ENCODE measurements at regions not wholly inside any gene's neighbourhood (a gene's known extent, or its start where the extent isn't known, plus 50 kb on each side); places are given as distances from the start of the nearest gene placed in this dataset.
A peak's percentile ranks its signal among the peaks of the same experiment; 100 is the strongest.
"Not testable (repeated sequence)": the region's sequence is repeated elsewhere in the genome, so short reads cannot be mapped to it uniquely, and the experiment has no call there.

DNA sequence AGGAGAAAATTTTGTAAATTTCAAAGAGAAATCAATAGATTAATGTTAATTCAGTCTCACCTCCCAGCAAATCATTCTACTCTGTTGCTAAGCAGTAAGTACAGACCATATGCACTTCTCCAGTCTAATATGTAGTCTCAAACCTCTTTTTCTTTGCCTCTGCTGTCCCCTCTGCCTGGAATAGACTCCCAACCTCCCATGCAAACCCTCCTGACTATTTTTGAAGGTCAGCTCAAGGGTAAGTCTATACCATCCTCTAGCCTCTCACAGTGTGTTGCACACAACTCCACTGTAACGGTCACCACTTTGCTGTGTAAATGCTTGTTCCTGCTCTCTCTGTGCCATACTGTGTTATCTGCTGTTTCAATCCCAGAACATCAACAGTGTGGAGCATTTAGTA, 94.5 kb upstream of the TRIM77 start:
- not testable (repeated sequence) for DNase-seq

DNA sequence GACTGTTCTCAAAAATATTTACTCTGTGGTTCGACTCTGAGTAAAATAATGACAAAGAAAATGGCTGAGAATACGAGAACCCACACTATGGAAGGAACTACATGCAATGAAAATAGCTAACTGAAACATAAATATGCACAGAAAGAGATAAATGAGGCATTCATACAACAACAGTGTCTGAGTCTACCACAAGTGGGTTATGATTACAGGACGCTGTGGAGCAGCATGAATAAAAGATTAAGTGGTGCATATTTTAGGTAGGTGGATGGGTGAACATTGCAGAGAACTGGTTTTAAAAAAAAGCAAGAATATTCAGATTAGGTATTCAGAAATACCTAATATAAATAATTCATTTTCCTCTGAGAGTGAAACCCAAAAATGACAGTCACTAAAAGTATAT, 93.9 kb upstream of the TRIM77 start:
- DNase-seq: not testable (repeated sequence)

DNA sequence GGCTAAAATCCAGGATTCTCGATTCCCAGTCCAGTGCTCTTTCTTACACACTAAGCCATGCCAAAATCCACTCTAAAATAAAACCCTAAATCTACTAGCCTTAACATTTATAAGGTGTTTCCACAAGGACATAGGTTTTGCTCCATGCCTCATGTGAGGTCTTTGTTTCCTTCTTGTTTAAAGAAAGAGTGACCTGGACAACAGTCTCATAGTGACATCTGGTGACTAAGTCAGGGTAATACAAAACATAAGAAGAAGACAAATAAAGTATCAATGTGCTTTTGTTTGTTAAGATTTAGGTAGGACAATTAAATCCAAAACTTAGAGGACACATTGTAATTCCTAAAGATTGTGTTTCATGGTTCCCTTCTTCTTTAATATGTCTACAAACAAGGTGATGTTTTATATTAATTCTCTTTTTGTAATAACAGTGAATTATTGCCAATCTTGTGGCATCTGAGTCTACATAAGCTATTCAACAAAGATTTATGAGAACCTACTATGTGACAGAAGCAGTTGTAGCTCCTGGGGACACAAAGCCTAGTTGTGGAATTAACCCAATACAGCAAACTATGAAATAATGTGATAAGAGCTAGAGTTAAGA, 93.0 kb upstream of the TRIM77 start:
- DNase-seq: not testable (repeated sequence)

DNA sequence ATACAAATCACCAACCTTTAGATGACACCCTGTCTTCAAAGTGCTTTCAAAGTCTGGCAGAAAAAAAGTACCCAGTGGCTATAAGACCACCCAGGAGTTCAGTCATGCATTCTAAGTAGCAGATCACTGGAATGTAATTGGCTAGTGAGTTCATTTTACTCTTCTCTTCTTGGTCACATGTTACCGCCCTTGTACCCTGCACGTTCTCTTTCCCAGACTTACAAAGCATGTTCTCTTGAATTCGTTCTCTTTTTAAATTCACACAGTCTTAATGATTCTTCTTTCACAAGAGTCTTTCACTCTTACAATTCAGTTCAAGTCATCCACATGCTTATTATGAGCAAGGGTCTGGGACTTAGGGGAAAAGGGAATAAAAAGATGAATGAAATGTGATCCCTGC, 89.4 kb upstream of the TRIM77 start:
- DNase-seq: not testable (repeated sequence)

DNA sequence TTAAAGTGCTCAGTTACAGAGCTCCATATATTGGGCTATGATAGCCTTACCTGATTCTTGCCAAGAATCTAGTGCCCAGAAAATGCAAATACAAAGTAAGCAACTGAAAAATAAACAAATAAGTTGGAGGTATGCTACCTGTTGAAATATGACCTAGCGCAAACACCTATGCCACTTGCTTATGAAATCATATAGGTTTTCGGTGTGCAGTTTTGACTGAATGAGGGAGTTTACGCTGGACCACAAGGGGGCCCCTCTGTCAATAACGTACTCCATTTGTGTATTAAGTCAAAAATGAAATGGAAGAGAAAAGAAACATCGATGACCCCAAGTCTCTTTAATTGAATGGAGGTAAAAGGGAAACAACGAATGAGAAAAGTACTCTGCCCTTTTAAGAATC, 84.9 kb upstream of the TRIM77 start:
- DNase-seq: no peak

DNA sequence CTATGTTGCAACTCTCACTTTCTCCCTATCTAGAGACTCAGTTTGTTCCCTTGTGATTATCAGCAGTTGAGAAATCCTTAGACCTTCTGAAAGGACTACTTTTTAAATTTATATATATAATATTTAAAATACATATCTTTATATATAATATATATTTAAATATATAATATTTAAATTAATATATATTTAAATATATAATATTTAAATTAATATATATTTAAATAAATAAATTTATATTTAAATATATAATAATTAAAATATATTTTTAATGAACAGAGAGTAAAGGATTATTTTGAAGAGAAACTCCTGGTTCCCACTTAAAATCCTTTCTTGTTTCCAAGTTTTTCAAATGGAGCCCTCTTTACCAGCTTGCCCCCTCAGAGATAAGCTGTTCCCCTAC, 83.7 kb upstream of the TRIM77 start:
- no peak for DNase-seq

DNA sequence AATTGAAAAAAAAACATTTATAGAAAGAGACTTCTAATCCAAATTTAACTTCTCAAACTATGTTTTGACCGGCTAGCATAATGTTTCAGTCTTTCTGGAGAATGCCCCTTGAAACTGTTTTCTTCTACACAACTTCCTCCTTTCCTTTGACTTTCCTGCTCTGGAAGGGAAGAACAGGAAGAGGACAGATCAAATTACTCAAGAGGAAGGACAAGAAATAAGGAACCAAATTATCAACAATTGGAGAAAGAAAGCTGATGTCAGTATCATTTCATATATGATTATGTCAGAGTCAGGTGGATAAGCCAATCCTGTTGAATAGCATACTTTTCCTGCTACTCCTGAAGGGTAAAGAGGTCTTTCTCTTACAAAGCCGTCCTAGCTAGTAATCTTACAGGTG, 83.2 kb upstream of the TRIM77 start:
- DNase-seq: peak; percentile 41

DNA sequence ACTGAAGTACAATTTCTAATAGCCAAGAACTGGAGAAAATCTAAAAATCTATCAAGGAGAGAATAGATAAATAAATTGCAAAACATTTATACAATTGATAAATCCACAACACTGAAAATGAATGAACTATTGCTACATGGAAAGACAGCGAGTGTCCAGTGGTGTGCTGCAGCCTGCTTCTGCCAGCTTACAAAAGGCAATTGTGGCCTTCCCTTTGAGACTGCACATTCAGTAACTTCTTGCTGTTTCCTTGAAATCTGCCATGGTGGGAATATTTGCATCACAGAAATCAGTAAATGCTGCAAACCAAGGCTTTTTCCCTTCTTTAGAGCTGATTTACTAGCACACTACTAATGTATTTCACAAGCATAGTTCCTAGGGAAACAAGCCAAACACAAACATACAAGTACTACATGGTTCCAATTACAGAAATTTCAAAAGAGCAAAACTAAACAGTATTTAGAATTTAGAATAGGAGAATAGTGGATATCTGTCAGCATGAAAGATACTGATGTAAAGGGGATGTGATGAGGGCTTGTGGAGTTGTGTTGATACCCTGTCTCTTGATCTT, 76.9 kb upstream of the TRIM77 start:
- no peak for DNase-seq

DNA sequence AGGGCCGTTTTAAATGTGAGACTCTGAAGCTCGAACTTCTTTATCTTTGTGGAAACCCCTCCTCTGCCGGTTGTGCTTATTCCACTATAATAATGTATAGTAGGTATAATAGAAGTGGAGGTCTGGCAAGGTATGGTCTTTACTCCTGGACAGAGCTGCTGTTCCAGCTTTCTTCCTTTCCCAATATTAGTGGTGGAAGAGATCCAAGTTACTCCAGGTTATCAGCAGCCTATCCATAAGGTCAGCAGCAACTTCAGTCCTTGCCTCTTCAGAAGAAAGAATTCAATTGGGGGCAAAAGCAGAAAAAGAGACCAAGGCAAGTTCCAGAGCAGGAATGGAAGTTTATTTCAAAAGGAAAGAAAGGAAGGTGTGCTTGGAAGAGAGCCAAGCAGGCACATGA, 69.3 kb upstream of the TRIM77 start:
- DNase-seq: not testable (repeated sequence)

DNA sequence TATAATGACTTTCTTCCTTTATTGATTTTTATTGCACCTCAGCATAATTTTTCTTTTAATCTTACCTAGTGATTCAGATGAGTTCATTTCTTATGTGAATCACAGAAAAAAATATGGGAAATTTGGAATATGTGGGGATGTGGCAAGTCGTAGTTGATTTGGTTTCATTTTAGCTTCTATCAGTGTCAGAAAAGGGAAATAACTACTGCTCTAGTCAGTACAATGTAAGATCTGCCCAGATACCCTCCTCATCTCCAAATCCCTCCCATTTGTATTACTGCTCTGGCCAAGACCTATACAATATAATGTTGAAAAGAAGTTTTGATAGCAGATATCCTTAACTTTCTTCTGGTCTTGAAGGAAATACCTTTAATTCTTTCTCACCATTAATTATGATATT, 61.9 kb upstream of the TRIM77 start:
- not testable (repeated sequence) for DNase-seq

DNA sequence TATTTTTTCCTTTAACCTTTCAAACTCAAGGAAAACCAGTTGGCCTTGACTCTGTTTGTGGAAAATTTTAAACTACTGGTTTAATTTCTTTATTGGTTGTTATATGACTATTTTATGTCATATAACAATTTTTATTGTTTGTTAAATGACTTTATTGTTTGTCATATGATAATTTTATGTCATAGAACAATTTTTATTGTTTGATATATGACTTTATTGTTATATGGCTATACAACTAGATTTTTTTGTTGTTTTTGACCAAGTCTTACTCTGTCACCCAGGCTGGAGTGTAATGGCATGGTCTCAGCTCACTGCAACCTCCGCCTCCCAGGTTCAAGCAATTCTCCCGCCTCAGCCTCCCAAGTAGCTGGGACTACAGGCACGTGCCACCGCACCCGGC, 61.1 kb upstream of the TRIM77 start:
- not testable (repeated sequence) for DNase-seq

DNA sequence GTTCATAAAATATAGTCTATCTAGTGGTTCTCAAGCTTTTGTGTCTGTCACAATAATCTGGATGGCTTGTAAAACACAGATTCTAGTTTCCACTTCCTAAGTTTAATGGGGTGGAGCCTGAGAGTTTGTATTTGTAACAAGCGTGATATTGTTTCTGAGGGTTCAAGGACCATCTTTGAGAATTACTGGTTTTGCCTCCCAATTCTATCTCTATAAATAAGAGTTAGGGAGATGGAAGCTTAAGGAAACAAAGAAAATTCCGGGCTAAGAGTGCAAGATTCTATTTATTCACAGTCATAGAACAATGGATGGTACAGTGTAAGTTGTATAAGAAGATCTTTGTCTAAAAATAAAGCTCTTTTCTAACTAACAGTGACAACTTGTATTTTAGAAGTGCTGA, 55.4 kb upstream of the TRIM77 start:
- DNase-seq: not testable (repeated sequence)

DNA sequence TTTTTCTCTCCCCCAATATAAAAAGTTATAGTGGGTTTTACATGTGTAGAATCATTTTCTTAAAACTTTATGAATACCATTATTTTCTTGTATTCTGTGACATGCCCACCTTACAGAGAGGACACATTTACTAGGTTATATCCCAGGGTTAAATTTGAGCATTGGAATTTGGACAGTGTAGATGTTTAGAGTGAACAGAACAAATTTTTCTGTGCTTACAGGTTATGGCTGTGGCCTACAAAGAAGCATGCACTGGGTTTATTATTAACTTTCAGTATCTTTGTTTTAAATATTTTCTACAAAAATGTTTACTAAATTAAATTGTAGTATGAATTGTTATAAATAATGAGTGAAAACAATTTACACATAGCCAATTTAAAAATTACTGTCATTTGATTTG, 51.3 kb upstream of the TRIM77 start:
- DNase-seq: not testable (repeated sequence)

DNA sequence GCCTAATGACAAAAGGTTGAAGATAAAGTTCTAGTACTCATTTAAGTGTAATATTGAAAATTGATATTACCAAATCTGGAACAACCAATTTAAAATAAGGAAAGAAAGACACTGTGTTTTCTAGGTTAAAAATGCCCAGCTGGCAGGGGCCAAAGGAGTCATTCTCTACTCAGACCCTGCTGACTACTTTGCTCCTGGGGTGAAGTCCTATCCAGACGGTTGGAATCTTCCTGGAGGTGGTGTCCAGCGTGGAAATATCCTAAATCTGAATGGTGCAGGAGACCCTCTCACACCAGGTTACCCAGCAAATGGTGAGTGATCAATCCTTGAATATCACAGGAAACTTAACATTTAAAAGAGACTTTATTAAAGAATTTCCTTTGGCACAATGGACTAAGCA, 50.7 kb upstream of the TRIM77 start:
- not testable (repeated sequence) for DNase-seq

DNA sequence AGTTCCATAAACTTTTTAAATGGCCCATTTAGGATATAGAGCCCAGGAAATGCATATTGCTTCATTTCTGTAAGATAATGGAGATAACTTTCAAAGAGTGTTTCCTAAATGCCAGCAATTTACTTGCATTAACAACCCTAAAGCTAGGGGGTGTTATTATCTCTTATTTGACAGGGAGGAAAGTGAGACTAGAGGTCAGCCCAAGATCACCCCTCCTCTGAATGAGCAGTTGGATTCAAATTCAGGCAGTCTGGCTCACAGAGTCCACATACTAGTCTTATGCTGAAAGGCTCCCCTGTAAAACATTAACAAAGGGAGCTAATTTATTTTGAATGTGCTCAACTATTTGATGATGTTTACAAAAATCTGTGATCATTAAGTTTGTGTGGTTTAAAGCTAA, 49.9 kb upstream of the TRIM77 start:
- DNase-seq: no peak

Measured in MV-4-11 (cell line).